Mesendoderm (in vitro differentiated cells): ENCODE measurements at regions not wholly inside any gene's neighbourhood (a gene's known extent, or its start where the extent isn't known, plus 50 kb on each side); places are given as distances from the start of the nearest gene placed in this dataset.

ENCODE experiments used
- DNase-seq: peaks from one replicate; pipeline ENCODE4 v3.0.0; 2013
- H2AK5ac ChIP-seq: 2 replicates; pipeline ENCODE4 v1.6.1; 2013; ENCODE audit warnings: low read length, inconsistent platforms
- H2BK120ac ChIP-seq: 2 replicates; pipeline ENCODE4 v1.6.1; 2013; ENCODE audit warnings: low read depth, mild to moderate bottlenecking, low read length, moderate library complexity, mixed read lengths
- H2BK15ac ChIP-seq: replicated peaks from 2 replicates; pipeline ENCODE4 v1.6.1; 2013; ENCODE audit warnings: low read depth, mild to moderate bottlenecking, moderate library complexity
- H2BK5ac ChIP-seq: 2 replicates; pipeline ENCODE4 v1.6.1; 2013; ENCODE audit warnings: low read length, inconsistent platforms
- H3K18ac ChIP-seq: 2 replicates; pipeline ENCODE4 v1.6.1; 2013; ENCODE audit warnings: mild to moderate bottlenecking, low read length, mixed read lengths
- H3K23ac ChIP-seq: one replicate; pipeline ENCODE4 v1.6.1; 2013; ENCODE audit warnings: low read length
- H3K27ac ChIP-seq: 2 replicates; pipeline ENCODE4 v1.5.1; 2013; ENCODE audit warnings: low read depth, mild to moderate bottlenecking, inconsistent platforms, low read length, moderate library complexity
- H3K27me3 ChIP-seq: 2 replicates; pipeline ENCODE4 v1.6.1; 2013; ENCODE audit warnings: low read length, control low read depth, mild to moderate bottlenecking, inconsistent platforms; ENCODE audit not compliant: insufficient read depth, poor library complexity
- H3K36me3 ChIP-seq: 2 replicates; pipeline ENCODE4 v1.6.1; 2013; ENCODE audit warnings: low read length, inconsistent platforms; ENCODE audit not compliant: control insufficient read depth, insufficient read depth
- H3K4ac ChIP-seq: one replicate; pipeline ENCODE4 v1.6.1; 2013; ENCODE audit warnings: low read depth, mild to moderate bottlenecking, low read length, moderate library complexity
- H3K4me1 ChIP-seq: 2 replicates; pipeline ENCODE4 v1.6.1; 2013; ENCODE audit warnings: low read depth, low read length, inconsistent platforms; ENCODE audit not compliant: control insufficient read depth
- H3K4me2 ChIP-seq: 2 replicates; pipeline ENCODE4 v1.6.1; 2013; ENCODE audit warnings: low read length
- H3K4me3 ChIP-seq: 2 replicates; pipeline ENCODE4 v1.5.1; 2013; ENCODE audit warnings: mild to moderate bottlenecking, low read length
- H3K56ac ChIP-seq: one replicate; pipeline ENCODE4 v1.6.1; 2013; ENCODE audit warnings: low read length
- H3K79me1 ChIP-seq: 2 replicates; pipeline ENCODE4 v1.6.1; 2013; ENCODE audit warnings: low read length, inconsistent platforms
- H3K79me2 ChIP-seq: 2 replicates; pipeline ENCODE4 v1.6.1; 2013; ENCODE audit warnings: mild to moderate bottlenecking, low read length; ENCODE audit not compliant: control insufficient read depth, insufficient read depth
- H3K9ac ChIP-seq: 2 replicates; pipeline ENCODE4 v1.6.1; 2013; ENCODE audit warnings: low read length, inconsistent platforms
- H4K5ac ChIP-seq: one replicate; pipeline ENCODE4 v1.6.1; 2013; ENCODE audit warnings: low read length
- H4K8ac ChIP-seq: one replicate; pipeline ENCODE4 v1.6.1; 2013; ENCODE audit warnings: low read depth, mild to moderate bottlenecking, control low read depth, low read length, moderate library complexity
- WGBS: extraction: QIAGEN DNeasy Blood & Tissue Kit; methylation state at CpG from one replicate; pipeline ENCODE4 v1.1.7; 2013; ENCODE audit warnings: low lambda C conversion rate, missing lambda C conversion rate; ENCODE audit not compliant: insufficient coverage; ENCODE audit errors: extremely low coverage; 5-methylcytosine and 5-hydroxymethylcytosine counted together

DNA sequence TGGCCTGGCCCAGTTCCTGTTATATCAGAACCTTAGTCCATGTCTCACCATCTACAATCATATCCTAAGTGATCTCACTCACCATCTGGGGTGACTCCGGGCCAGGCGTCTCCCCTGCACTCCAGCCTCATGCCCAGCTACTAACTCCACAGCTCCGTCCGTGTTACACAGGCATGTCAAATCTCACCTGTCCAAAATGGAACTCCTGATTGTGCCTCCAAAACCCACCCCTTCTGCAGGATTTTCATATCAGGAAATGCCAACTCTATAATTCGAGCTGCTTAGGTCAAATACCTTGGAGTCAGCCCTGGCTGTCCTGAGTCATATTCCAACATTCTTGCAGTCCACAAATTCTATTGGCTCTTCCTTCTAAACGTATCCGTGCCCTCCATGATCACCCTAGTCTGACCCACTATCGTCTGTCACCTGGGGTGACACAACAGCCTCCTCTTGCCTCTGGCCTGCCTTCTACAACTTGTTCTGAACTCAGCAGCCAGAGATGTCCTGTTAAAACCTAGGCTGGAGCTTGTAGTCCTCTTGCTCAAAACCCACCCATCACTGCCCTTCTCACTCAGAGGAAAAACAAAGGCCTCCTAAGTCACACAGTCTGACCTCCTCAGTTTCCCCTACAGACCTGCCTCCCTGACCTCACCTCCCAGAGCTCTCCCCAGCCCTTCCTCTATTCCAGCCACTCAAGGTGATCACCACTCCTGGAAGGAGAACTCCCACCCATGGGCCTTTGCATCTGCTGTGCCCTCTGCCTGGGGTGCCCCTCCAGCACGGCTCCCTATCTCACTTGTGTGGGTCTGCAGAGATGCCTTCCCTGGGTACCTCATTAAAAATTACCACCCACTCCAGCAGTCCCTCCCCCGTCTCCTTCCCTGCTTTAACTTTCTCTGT, 85.3 kb upstream of the SIRPA start:
- Histone ChIP-seq H3K79me1 (no peaks in the 10 kb centered on the region), H3K27ac (no peak overlapping the region), H4K5ac (no peak overlapping the region), H3K36me3 (no peaks in the 10 kb centered on the region), H3K4ac (no peak overlapping the region), H3K9ac (no peak overlapping the region), H3K56ac (no peak overlapping the region), H3K79me2 (no peaks in the 10 kb centered on the region), H3K23ac (no peak overlapping the region), H3K27me3 (no peaks in the 10 kb centered on the region), H4K8ac (no peak overlapping the region), H3K4me2 (no peak overlapping the region), H2BK5ac (no peak overlapping the region), H2BK15ac (no peak overlapping the region), H3K4me3 (no peak overlapping the region), H3K4me1 (peaks cover 4% of the 10 kb centered on the region), H2AK5ac (no peak overlapping the region), H2BK120ac (no peak overlapping the region), H3K18ac (no peak overlapping the region)
- DNase-seq, result no peak
- WGBS, result no CpG with 5 or more reads among the region's 10 CpGs

DNA sequence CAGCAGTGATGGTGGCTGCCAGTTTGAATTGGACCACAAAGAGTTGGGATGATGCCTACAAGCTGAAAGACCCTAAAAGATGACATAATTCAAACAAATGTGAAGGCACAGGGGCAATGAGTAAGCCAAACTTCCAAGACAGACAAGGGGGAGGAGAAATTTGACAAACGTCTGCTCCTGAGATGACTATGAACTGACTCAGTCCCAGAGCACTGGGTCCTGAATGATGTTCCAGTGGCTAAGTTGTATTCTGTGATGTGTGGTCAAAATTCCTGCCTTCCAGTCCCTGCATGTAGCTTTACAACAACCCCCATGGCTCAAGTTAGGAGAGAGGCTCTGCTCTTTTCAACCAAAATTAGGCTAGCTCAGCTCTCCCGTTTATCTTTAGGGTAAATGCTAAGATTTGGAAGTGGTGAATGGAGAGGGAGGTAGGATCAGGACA, 86.1 kb upstream of the SIRPA start:
- no peak overlapping the region for H3K4me2 ChIP-seq
- H3K9ac ChIP-seq, result no peak overlapping the region
- H2BK5ac ChIP-seq, result no peak overlapping the region
- no peak overlapping the region for H2AK5ac ChIP-seq
- H3K23ac ChIP-seq, result no peak overlapping the region
- no peaks in the 10 kb centered on the region for H3K79me2 ChIP-seq
- H4K8ac ChIP-seq, result no peak overlapping the region
- no peak overlapping the region for H3K4me3 ChIP-seq
- no peaks in the 10 kb centered on the region for H3K36me3 ChIP-seq
- no peak overlapping the region for H3K56ac ChIP-seq
- H2BK15ac ChIP-seq, result no peak overlapping the region
- no peaks in the 10 kb centered on the region for H3K79me1 ChIP-seq
- H3K4ac ChIP-seq, result no peak overlapping the region
- no CpG with 5 or more reads among the region's 2 CpGs for WGBS
- H3K18ac ChIP-seq, result no peak overlapping the region
- no peak overlapping the region for H3K27ac ChIP-seq
- H2BK120ac ChIP-seq, result no peak overlapping the region
- H3K27me3 ChIP-seq, result no peaks in the 10 kb centered on the region
- no peak for DNase-seq
- H4K5ac ChIP-seq, result no peak overlapping the region
- peaks cover 4% of the 10 kb centered on the region for H3K4me1 ChIP-seq

DNA sequence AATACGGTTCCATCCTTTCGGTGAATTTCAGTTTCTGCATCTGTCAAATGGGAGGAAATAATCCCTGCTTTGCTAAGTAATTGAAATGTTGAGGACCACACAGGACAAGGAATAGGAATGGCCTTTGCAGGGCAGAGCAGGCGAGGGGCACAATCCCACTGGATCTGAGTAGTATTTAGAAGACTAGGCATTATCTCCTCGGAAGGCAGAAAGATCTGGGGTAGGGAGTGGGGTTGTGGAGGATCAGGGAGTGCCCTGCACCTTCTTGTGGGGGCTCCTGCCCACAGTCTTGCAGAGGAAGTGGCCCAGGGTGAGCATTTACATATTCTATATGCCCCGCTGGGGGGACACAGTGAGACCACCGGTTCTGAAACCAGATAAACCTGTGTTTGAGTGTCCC, 87.1 kb upstream of the SIRPA start:
- WGBS, result no CpG with 5 or more reads among the region's 6 CpGs
- DNase-seq, result no peak

DNA sequence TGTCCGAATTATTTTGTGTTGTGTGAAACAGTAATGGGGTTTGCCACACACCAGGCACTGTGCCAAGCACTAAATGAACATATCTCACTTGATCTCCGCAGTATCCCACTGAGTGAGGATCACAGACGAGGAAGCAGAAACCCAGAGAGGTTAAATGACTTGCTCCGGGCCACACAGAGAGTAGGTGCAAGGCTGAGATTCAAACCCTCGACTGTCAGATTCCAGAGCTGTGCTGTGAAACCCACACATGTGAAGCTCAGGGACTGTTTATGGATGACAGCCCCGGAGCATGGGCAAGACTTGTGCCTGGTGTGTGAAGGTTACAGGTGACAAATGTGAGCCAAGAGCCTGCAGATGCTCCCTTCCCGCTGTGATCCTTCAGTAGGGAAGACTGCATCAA, 87.8 kb upstream of the SIRPA start:
- H3K9ac ChIP-seq, result no peak overlapping the region
- no peaks in the 10 kb centered on the region for H3K79me2 ChIP-seq
- H3K4me2 ChIP-seq, result no peak overlapping the region
- no CpG with 5 or more reads among the region's 7 CpGs for WGBS
- no peaks in the 10 kb centered on the region for H3K27me3 ChIP-seq
- no peak overlapping the region for H3K27ac ChIP-seq
- no peak overlapping the region for H2BK5ac ChIP-seq
- H3K18ac ChIP-seq, result no peak overlapping the region
- H4K5ac ChIP-seq, result no peak overlapping the region
- H3K4me3 ChIP-seq, result no peak overlapping the region
- no peak overlapping the region for H4K8ac ChIP-seq
- H3K36me3 ChIP-seq, result no peaks in the 10 kb centered on the region
- H2BK15ac ChIP-seq, result no peak overlapping the region
- H3K4ac ChIP-seq, result no peak overlapping the region
- no peak overlapping the region for H3K23ac ChIP-seq
- no peak overlapping the region for H2BK120ac ChIP-seq
- H3K4me1 ChIP-seq, result peaks cover 6% of the 10 kb centered on the region
- no peak overlapping the region for H3K56ac ChIP-seq
- no peaks in the 10 kb centered on the region for H3K79me1 ChIP-seq
- DNase-seq, result no peak
- no peak overlapping the region for H2AK5ac ChIP-seq

More for the DNA sequence above, 87.1 kb upstream of the SIRPA start:
- Histone ChIP-seq H3K4me3 (no peak overlapping the region), H3K27me3 (no peaks in the 10 kb centered on the region), H3K27ac (no peak overlapping the region), H4K5ac (no peak overlapping the region), H3K4ac (no peak overlapping the region), H3K18ac (no peak overlapping the region), H2BK15ac (no peak overlapping the region), H2AK5ac (no peak overlapping the region), H2BK5ac (no peak overlapping the region), H3K4me1 (peaks cover 4% of the 10 kb centered on the region), H4K8ac (no peak overlapping the region), H3K56ac (no peak overlapping the region), H3K9ac (no peak overlapping the region), H3K36me3 (no peaks in the 10 kb centered on the region), H3K79me1 (no peaks in the 10 kb centered on the region), H3K23ac (no peak overlapping the region), H3K79me2 (no peaks in the 10 kb centered on the region), H2BK120ac (no peak overlapping the region), H3K4me2 (no peak overlapping the region)

DNA sequence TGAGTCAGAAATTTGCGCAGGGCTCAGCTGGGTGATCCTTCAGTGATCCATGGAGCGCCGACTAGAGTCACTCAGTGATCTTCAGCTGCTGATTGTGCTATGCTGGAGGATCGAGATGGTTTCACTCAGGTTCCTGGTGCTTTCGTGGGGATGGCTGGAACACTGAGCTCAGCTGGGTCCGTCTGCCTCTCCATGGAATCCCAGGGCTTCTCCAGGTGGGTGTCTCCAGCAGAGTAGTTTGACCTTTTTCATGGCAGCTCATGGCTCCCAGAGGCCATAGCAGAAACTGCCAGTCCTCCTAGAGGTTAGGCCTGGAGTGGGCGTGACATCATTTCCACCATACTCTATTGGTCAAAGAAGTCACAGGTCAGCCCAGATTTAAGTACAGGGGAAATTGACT, 88.8 kb upstream of the SIRPA start:
- Histone ChIP-seq H2AK5ac (no peak overlapping the region), H3K4me2 (no peak overlapping the region), H3K79me2 (no peaks in the 10 kb centered on the region), H4K5ac (no peak overlapping the region), H3K18ac (no peak overlapping the region), H3K56ac (no peak overlapping the region), H3K79me1 (no peaks in the 10 kb centered on the region), H2BK120ac (no peak overlapping the region), H3K27ac (no peak overlapping the region), H3K4me1 (peaks cover 5% of the 10 kb centered on the region), H3K36me3 (no peaks in the 10 kb centered on the region), H3K4me3 (no peak overlapping the region), H3K23ac (no peak overlapping the region), H3K27me3 (no peaks in the 10 kb centered on the region), H2BK5ac (no peak overlapping the region), H3K4ac (no peak overlapping the region), H2BK15ac (no peak overlapping the region), H4K8ac (no peak overlapping the region), H3K9ac (no peak overlapping the region)
- WGBS, result no CpG with 5 or more reads among the region's 7 CpGs
- no peak for DNase-seq

DNA sequence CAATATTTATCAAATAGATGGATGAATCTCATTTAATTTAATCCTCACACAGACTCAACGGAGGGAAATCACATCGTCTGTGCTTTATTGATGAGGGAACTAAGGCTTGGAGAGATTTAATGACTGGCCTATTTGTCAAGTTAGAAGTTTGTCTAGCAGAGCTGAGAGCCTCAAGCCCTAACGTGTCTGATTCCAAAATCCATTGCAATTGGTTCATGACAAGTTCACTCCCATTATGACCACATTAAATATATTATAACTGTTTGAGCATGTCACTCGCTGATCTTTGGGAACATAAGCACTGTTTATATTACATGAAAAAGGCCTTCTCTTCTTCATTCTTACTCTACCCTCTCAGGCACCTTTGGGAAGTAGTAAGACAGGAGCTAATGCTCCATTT, 89.4 kb upstream of the SIRPA start:
- Histone ChIP-seq H4K5ac (no peak overlapping the region), H3K27ac (no peak overlapping the region), H2BK120ac (no peak overlapping the region), H4K8ac (no peak overlapping the region), H3K79me1 (no peaks in the 10 kb centered on the region), H3K9ac (no peak overlapping the region), H3K27me3 (no peaks in the 10 kb centered on the region), H2BK5ac (no peak overlapping the region), H2AK5ac (no peak overlapping the region), H3K79me2 (no peaks in the 10 kb centered on the region), H3K4me1 (peaks cover 2% of the 10 kb centered on the region), H3K4ac (no peak overlapping the region), H3K23ac (no peak overlapping the region), H3K56ac (no peak overlapping the region), H3K18ac (no peak overlapping the region), H2BK15ac (no peak overlapping the region), H3K4me3 (no peak overlapping the region), H3K36me3 (no peaks in the 10 kb centered on the region), H3K4me2 (no peak overlapping the region)
- WGBS, result no CpG with 5 or more reads among the region's 4 CpGs
- DNase-seq, result no peak
